Choroid plexus epithelial cell (primary cell): ENCODE measurements at regions not wholly inside any gene's neighbourhood (a gene's known extent, or its start where the extent isn't known, plus 50 kb on each side); places are given as distances from the start of the nearest gene placed in this dataset.

ENCODE experiments used
- DNase-seq: peaks from one replicate; pipeline ENCODE4 v3.0.0-alpha.2; 2010; ENCODE audit warnings: low read depth
- H3K4me3 ChIP-seq: 2 replicates; pipeline ENCODE4 v1.5.1; 2011; ENCODE audit warnings: low read depth, mild to moderate bottlenecking, control low read depth, low read length, moderate library complexity
- TF ChIP-seq, protein P1 (sequence below): conservative IDR thresholded peaks from 2 replicates; pipeline ENCODE4 v1.5.1; 2011; ENCODE audit warnings: low read depth, mild to moderate bottlenecking, control low read depth, inconsistent platforms, low read length, moderate library complexity

DNA sequence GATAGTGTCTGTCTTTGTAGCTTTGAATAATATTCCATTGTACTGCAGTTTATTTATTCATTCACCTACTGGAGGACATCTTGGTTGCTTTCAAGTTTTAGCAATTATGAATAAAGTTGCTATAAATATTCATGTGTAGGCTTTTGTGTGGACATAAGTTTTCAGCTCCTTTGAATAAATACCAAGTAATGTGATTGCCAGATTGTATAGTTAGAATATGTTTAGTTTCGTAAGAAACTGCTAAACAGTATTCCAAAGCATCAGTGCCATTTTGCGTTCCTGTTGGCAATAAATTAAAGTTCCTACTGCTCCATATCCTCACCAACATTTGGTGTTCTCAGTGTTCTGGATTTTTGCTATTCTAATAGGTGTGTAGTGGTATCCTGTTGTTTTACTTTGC is 311.7 kb upstream of the FMN2 start:
- TF ChIP-seq, protein P1, sequence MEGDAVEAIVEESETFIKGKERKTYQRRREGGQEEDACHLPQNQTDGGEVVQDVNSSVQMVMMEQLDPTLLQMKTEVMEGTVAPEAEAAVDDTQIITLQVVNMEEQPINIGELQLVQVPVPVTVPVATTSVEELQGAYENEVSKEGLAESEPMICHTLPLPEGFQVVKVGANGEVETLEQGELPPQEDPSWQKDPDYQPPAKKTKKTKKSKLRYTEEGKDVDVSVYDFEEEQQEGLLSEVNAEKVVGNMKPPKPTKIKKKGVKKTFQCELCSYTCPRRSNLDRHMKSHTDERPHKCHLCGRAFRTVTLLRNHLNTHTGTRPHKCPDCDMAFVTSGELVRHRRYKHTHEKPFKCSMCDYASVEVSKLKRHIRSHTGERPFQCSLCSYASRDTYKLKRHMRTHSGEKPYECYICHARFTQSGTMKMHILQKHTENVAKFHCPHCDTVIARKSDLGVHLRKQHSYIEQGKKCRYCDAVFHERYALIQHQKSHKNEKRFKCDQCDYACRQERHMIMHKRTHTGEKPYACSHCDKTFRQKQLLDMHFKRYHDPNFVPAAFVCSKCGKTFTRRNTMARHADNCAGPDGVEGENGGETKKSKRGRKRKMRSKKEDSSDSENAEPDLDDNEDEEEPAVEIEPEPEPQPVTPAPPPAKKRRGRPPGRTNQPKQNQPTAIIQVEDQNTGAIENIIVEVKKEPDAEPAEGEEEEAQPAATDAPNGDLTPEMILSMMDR = no peak
- H3K4me3 ChIP-seq = no peak overlapping the region
- DNase-seq = no peak

DNA sequence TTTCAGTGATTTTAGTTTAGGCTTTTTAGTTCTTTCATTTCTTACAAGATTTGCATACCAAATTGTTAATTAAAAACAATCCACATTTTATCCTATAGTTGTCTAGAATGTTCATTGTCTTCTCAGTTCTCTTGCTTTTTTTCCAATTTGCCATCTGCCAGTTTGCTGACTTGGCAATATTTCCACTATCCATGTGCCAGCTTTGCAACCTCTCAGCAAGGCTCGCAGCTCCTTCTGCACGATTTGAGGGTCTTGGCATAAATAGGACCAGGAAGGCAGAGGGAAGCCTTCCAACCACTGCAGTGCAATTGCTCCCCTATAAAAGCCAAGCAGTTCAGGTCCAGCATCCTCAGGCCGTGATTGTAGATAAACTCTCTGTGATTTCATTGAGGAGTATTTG is 306.8 kb upstream of the FMN2 start:
- H3K4me3 ChIP-seq = no peak overlapping the region
- no peak for DNase-seq
- TF ChIP-seq, protein P1 = no peak

DNA sequence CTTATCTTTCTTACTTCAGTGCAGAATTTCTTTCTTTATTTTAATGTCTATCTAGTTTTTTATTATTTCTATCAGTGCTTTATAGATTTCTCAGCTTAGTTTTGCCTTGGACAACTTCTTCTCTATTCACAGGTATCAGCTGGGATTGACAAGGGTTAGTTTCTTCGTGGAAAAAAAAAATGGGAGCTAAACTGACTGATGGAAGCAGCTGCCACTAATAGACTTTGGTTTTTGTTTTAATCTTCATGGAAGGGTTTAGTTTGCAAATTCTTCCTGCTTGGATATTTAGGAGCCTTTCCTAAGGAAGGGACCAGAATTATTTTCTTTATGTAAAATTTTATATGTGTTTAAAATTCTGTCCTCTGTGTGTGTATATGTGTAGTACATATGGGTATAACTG is 306.1 kb upstream of the FMN2 start:
- no peak overlapping the region for H3K4me3 ChIP-seq
- TF ChIP-seq, protein P1 = no peak
- DNase-seq = no peak

DNA sequence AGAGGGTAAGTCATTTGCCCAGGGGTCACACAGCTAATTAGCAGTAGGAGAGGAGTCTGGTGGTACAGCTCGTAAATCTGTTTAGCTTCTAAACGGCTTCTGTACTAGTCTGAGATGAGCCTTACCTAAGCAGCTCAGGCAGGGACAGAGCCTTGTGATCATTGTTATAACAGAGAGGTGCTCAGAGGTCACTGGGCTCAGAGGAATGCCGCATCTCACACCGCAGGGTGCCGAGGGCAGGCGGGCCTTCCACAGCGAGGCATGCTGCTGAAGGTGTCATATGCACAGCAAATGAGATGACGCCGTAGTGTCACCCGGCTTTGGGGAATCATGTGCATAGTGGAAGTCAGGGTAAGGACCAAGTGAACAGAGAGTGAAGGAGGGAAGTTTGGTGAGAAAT is 305.2 kb upstream of the FMN2 start:
- DNase-seq = no peak
- no peak overlapping the region for H3K4me3 ChIP-seq
- TF ChIP-seq, protein P1 = no peak

DNA sequence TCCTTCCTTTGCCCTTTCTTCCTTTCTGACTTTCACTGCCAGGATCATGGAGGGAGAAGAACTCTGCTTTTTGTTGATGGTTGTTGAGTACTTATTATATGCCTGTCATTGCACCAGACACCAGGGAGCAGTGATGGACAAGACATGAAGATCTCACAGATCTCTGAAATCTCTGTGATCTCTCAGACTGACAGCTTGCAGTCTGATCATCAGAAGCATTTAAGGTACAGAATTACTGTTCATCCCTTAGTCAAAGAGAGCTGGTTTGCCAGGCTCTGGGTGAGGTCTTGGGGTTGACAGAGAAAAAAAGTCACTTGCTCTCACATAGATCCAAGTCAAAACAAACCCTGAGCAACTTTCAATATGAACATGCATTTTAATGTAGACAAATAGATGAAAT is 299.5 kb upstream of the FMN2 start:
- TF ChIP-seq, protein P1 = no peak
- no peak for DNase-seq
- H3K4me3 ChIP-seq = no peak overlapping the region

DNA sequence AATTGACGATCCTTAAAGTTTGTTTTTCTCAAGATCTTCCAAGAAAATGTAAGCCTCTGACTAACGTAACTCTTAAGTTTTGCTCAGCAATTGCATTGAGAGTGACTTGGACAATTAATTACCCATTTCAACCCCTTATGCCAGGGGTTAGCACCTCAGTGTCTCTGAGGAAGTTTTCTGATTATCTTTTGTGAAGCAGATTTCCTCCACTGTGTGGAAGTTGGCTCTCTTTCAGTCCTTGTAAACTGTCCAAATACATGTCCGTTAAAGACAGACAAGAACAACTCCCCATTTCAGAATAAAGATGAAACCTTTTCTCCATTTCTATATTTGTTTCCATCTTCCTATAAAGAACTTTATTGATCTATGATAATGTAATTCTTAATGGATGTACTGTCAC is 296.4 kb upstream of the FMN2 start:
- H3K4me3 ChIP-seq = no peak overlapping the region
- TF ChIP-seq, protein P1 = no peak
- DNase-seq = no peak

DNA sequence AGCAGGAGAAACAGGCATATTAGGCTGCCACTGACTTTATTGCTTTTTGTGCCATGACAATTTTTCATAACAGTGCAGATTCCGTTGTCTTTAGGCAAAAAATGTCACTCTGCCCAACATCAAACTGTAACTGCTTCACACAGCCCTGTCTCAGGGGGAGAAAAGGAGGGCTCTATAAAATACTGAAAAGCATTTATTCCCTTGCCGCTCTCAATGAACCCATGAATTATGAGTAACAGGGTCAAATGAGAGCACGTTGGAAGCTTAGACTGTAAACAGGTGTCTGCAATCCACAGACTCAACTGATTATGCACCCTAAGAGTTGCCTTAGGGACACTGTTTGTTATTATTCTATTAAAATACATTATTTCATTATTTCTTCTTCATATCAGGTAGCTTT is 292.1 kb upstream of the FMN2 start:
- no peak overlapping the region for H3K4me3 ChIP-seq
- TF ChIP-seq, protein P1 = no peak

More for the DNA sequence above, 292.1 kb upstream of the FMN2 start:
- DNase-seq = no peak
